ENCODE measurements at regions not wholly inside any gene's neighbourhood (a gene's known extent, or its start where the extent isn't known, plus 50 kb on each side); places are given as distances from the start of the nearest gene placed in this dataset.

DNA sequence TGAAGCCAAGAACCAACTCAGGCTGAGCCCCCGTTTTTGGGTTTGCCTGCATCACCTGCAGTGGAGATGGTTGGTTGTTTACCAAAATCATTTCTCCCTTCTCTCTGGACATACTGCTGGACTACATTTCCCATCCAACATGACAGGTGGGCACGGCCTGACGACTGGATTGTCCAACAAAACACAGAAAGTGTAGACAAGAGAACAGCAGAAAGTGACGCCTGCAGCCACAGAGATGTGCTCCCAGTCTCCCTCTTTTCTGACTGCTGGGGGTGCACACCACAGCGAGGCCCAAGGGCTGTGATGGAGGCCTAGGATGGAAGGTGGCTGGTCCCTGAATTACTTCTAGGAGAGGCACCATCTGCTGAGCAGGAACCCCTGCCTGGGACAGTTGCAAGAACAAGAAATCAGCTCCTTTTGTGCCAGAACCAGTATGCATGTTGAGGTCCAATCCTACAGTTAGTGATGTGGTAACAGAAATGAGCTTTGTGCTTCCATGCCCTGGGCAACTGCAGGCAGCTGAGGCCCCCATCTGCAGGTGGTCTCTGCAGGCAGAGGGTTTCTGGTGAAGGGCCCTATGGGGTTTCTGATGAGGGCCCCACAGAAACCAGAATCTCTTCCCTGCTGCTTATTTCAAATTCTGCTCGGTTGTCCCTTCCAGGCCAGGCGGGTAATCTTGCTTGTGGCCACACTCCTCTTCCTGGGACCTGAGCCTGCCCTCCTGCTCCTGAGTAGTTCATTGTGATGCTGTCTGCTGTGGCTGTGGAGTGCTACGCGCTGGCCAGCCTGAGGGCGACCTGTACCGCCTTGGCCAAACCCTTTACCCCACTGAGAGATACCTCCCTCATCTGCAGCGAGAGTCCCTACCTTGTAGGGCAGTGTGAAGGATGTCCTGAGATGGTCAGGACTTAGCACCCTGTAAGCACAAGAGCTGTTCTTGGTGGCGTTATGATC is 168.3 kb downstream of the ASB1 start:
- TF ChIP-seq ZBTB49 (tag by site-specific recombination; IDR thresholded peaks at IDR 0.05; ENCODE audit: low read depth) (no peak), HOXC10 (CRISPR knock-in tag; IDR thresholded peaks at IDR 0.05) (no peak)
- TF ChIP-seq, protein P1, sequence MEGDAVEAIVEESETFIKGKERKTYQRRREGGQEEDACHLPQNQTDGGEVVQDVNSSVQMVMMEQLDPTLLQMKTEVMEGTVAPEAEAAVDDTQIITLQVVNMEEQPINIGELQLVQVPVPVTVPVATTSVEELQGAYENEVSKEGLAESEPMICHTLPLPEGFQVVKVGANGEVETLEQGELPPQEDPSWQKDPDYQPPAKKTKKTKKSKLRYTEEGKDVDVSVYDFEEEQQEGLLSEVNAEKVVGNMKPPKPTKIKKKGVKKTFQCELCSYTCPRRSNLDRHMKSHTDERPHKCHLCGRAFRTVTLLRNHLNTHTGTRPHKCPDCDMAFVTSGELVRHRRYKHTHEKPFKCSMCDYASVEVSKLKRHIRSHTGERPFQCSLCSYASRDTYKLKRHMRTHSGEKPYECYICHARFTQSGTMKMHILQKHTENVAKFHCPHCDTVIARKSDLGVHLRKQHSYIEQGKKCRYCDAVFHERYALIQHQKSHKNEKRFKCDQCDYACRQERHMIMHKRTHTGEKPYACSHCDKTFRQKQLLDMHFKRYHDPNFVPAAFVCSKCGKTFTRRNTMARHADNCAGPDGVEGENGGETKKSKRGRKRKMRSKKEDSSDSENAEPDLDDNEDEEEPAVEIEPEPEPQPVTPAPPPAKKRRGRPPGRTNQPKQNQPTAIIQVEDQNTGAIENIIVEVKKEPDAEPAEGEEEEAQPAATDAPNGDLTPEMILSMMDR (tag by site-specific recombination; IDR thresholded peaks at IDR 0.05) = no peak
